GM20000 (cell line): ENCODE measurements at regions not wholly inside any gene's neighbourhood (a gene's known extent, or its start where the extent isn't known, plus 50 kb on each side); places are given as distances from the start of the nearest gene placed in this dataset.

Source experiments
- DNase-seq: peaks from one replicate; pipeline ENCODE4 v3.0.0; 2012; ENCODE audit warnings: low spot score
- CTCF ChIP-seq: IDR thresholded peaks from 2 replicates; pipeline ENCODE4 v1.5.1; 2012; ENCODE audit warnings: mild to moderate bottlenecking, control low read depth; ENCODE audit errors: extremely low read depth, missing control alignments

GRCh38 chr11:122362381-122362780 is 246.4 kb upstream of the BLID start:
- DNase-seq, result no peak
- no peak for TF ChIP-seq CTCF

- DNase-seq, result no peak
Observed at GRCh38 chr11:122360875-122361274, 244.9 kb upstream of the BLID start.

GRCh38 chr11:122359081-122359571 is 243.1 kb upstream of the BLID start:
- DNase-seq, result no peak
- no peak for TF ChIP-seq CTCF

More at GRCh38 chr11:122360875-122361274, 244.9 kb upstream of the BLID start:
- no peak for TF ChIP-seq CTCF

- no peak for TF ChIP-seq CTCF
- no peak for DNase-seq
Observed at GRCh38 chr11:122358292-122358691, 242.3 kb upstream of the BLID start.

- DNase-seq, result no peak
- TF ChIP-seq CTCF, result no peak
Observed at GRCh38 chr11:122355968-122356367, 240.0 kb upstream of the BLID start.

GRCh38 chr11:122354025-122354697 is 238.1 kb upstream of the BLID start:
- TF ChIP-seq CTCF, result no peak

GRCh38 chr11:122353561-122353960 is 237.5 kb upstream of the BLID start:
- no peak for DNase-seq
- TF ChIP-seq CTCF, result no peak

More at GRCh38 chr11:122354025-122354697, 238.1 kb upstream of the BLID start:
- no peak for DNase-seq
